Thyroid gland (tissue), 4 donors: ENCODE measurements at regions not wholly inside any gene's neighbourhood (a gene's known extent, or its start where the extent isn't known, plus 50 kb on each side); places are given as distances from the start of the nearest gene placed in this dataset.

Experiments
- DNase-seq, 2 donors: peaks; one replicate each; pipeline ENCODE4 v3.0.0-alpha.2; 2019
- H3K27ac ChIP-seq, 3 donors: fragments of 200-600 bp; sonication (generic); 1 replicate in 2 of 3; 2 replicates in 1 of 3; pipeline ENCODE4 v1.5.1; 2016 to 2019; ENCODE audit warnings: mild to moderate bottlenecking in 1 of 3, moderate library complexity in 1 of 3
- H3K27me3 ChIP-seq: fragments of 200-600 bp; sonication (generic); one replicate; pipeline ENCODE4 v1.5.1; 2019
- H3K36me3 ChIP-seq, 2 donors: fragments of 200-600 bp; sonication (generic); one replicate each; pipeline ENCODE4 v1.5.1; 2016 to 2019
- H3K4me1 ChIP-seq, 2 donors: fragments of 200-600 bp; sonication (generic); one replicate each; pipeline ENCODE4 v1.5.1; 2017 to 2019
- H3K4me3 ChIP-seq, 3 donors: fragments of 200-600 bp; sonication (generic); replicated peaks in 1 of 3; 1 replicate in 2 of 3; 2 replicates in 1 of 3; pipeline ENCODE4 v1.5.1; 2016; ENCODE audit warnings: mild to moderate bottlenecking in 1 of 3
- H3K9me3 ChIP-seq: fragments of 200-600 bp; sonication (generic); one replicate; pipeline ENCODE4 v1.5.1; 2017
- POLR2A ChIP-seq, 2 donors: fragments of 450-650 bp; IDR thresholded peaks; one replicate each; pipeline ENCODE4 v1.6.1; 2017; ENCODE audit warnings: antibody characterized with exemption in 2 of 2, mild to moderate bottlenecking in 2 of 2, moderate library complexity in 1 of 2
- WGBS, 2 donors: methylation state at CpG; one replicate each; pipeline ENCODE4 v1.1.5; 2017; 5-methylcytosine and 5-hydroxymethylcytosine counted together
- intact Hi-C: fragments of 100-400 bp; cut with DNase I; formaldehyde crosslinking; loops from one replicate; pipeline ENCODE4 v1.15.1; 2023
- TF ChIP-seq, protein P1 (sequence below), 6 experiments: fragments of 200-600 bp in 3 of 6; fragments of 450-650 bp in 3 of 6; sonication (generic) in 3 of 6; IDR thresholded peaks; one replicate each; pipeline ENCODE4 v1.5.1; 2016 to 2019; ENCODE audit warnings: antibody characterized with exemption in 6 of 6, mild to moderate bottlenecking in 2 of 6, inconsistent platforms in 1 of 6, moderate library complexity in 1 of 6

DNA sequence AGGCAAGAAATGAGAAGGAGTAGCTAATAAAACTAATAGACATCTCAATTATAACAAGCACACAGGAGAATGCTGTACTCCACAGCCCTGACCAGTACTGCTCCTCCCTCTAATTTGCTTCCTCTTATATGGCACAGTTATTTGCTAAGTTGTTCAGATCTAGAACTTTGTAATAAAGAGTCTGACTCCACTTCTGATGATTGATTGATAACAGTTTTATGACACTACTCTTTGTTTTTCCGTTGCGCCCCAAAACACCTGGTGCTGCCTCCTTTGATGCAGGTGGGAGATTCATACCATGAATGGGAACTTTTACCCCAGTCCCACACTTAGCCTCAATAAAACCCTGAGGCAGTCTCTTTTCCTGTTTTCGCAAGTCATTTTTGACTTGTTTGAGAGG, 777.7 kb downstream of the GBE1 start:
- H3K27me3 ChIP-seq, result no peaks in the 10 kb centered on the region

DNA sequence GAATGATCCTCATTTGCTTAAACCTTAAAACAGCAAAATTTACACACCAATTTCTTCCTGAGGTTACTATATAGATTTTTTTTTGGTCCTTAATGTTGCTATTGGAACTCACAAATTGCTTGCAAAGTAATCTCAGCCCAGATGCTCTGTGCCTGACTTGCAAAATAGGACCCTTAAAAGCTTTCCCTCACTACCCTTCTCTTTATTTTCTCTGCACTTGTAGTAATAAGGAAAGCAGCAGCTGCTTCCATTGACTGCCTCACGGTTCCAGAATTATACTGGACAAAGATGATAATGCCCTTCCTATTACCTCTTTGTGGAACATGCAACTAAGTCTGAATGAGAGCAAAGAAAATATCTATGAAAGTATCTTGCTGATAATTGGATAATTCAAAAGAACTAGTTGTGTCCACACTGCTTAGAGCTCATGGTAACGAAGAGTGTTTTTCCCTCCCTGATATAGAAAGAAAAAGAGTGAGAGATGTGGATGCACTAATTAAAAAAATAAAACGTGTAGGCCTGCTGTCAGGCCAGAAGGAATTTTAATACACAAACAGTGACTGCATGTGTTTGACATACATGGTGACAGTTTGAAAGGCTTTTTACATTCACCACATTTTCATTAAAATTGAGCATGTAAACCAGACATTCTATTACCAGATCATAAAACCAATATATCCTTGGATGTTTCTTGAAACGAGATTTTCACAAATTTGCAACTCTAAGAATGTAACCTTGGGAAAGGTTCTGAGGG, 783.1 kb downstream of the GBE1 start:
- Histone ChIP-seq H3K4me3 (no peak overlapping the region), H3K36me3 (no peaks in the 10 kb centered on the region), H3K27ac (no peak overlapping the region), H3K27me3 (no peaks in the 10 kb centered on the region), H3K4me1 (no peaks in the 10 kb centered on the region), H3K9me3 (no peaks in the 10 kb centered on the region)
- DNase-seq, result no peak
- intact Hi-C loops, result no loop called here
- WGBS, 2 donors, result 63% methylated on average over 4 of the region's 4 CpGs
- no peak for TF ChIP-seq POLR2A (IDR thresholded peaks at IDR 0.05)
- TF ChIP-seq, protein P1, sequence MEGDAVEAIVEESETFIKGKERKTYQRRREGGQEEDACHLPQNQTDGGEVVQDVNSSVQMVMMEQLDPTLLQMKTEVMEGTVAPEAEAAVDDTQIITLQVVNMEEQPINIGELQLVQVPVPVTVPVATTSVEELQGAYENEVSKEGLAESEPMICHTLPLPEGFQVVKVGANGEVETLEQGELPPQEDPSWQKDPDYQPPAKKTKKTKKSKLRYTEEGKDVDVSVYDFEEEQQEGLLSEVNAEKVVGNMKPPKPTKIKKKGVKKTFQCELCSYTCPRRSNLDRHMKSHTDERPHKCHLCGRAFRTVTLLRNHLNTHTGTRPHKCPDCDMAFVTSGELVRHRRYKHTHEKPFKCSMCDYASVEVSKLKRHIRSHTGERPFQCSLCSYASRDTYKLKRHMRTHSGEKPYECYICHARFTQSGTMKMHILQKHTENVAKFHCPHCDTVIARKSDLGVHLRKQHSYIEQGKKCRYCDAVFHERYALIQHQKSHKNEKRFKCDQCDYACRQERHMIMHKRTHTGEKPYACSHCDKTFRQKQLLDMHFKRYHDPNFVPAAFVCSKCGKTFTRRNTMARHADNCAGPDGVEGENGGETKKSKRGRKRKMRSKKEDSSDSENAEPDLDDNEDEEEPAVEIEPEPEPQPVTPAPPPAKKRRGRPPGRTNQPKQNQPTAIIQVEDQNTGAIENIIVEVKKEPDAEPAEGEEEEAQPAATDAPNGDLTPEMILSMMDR (IDR thresholded peaks at IDR 0.05), result no peak

More for the DNA sequence above, 777.7 kb downstream of the GBE1 start:
- H3K27ac ChIP-seq, result no peak overlapping the region
- WGBS, 2 donors, result 75% methylated on average over 3 of the region's 3 CpGs
- H3K9me3 ChIP-seq, result no peaks in the 10 kb centered on the region
- TF ChIP-seq, protein P1 (IDR thresholded peaks at IDR 0.05), result no peak
- no peak for TF ChIP-seq POLR2A (IDR thresholded peaks at IDR 0.05)
- no peak overlapping the region for H3K4me3 ChIP-seq
- no peaks in the 10 kb centered on the region for H3K36me3 ChIP-seq
- intact Hi-C loops, result no loop called here
- DNase-seq, result no peak
- H3K4me1 ChIP-seq, result no peaks in the 10 kb centered on the region

DNA sequence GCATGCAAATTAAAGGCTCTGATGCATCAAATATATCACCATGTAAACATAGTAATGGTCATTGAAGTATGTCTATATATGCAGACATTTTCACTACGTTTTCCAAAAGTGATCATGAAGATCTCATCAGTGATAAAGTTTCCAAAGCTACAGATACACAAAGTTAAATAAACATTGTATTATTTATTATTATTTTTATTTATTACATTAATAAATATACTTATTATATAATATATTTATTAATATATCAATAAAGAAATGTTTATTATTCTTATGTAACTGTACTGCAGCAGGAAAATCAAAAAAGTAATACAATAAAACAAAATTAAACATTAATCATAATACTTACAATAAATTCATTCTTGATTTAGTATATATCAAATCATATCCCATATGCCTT, 791.2 kb downstream of the GBE1 start:
- no peaks in the 10 kb centered on the region for H3K27me3 ChIP-seq
- intact Hi-C loops, result no loop called here
- H3K4me1 ChIP-seq, result no peaks in the 10 kb centered on the region
- H3K36me3 ChIP-seq, result no peaks in the 10 kb centered on the region
- TF ChIP-seq, protein P1 (IDR thresholded peaks at IDR 0.05), result no peak
- no peak for TF ChIP-seq POLR2A (IDR thresholded peaks at IDR 0.05)
- H3K9me3 ChIP-seq, result no peaks in the 10 kb centered on the region
- H3K27ac ChIP-seq, result no peak overlapping the region
- no peak overlapping the region for H3K4me3 ChIP-seq
- no peak for DNase-seq
- WGBS, 2 donors, result 85 to 89% methylated on average over 1 of the region's 1 CpG

DNA sequence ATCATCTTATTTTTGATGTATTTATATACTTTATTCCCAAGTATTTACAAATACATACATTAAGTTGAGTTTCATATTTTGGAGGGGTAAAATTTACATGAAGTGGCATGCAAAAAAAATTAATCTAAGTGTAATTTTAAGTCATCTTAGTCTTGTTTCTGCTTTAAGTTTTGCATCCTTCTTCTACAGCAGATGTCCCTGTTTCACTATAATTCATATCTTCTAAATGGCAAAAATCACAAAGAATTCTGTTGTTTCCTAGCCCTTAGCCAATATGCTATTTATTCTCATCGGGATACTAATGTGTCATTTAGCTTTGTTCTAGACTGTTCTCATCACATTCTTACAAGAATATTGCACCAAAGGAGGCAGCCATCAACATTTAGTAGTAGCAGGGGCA, 831.9 kb downstream of the GBE1 start:
- H3K9me3 ChIP-seq, result no peaks in the 10 kb centered on the region
- no peak for TF ChIP-seq POLR2A (IDR thresholded peaks at IDR 0.05)
- TF ChIP-seq, protein P1 (IDR thresholded peaks at IDR 0.05), result no peak
- no peak overlapping the region for H3K27ac ChIP-seq
- no peaks in the 10 kb centered on the region for H3K4me1 ChIP-seq
- DNase-seq, result no peak
- no peaks in the 10 kb centered on the region for H3K27me3 ChIP-seq
- intact Hi-C loops, result no loop called here
- H3K36me3 ChIP-seq, result no peaks in the 10 kb centered on the region
- no peak overlapping the region for H3K4me3 ChIP-seq
- 89 to 94% methylated on average over 1 of the region's 1 CpG for WGBS, 2 donors

DNA sequence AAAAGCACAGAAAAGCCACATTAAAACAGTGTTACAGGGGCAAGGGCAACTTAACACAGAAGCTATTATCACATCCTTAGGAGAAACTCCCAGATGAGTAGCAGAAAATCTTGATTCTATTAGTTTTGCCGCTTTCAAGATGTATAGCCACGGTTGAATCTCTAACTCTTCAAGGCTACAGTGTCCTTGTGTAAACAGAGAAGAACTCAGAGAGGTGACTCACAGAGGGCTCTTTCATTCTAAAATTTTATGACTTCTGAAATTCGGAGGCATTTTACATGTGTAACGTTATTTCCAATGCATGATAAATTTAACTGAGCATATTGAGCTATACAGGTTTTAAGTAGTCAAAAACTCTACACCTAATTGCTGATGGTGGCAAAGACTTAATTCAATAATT, 846.6 kb downstream of the GBE1 start:
- H3K36me3 ChIP-seq, result no peaks in the 10 kb centered on the region
- WGBS, 2 donors, result 68 to 77% methylated on average over 4 of the region's 4 CpGs
- no peaks in the 10 kb centered on the region for H3K9me3 ChIP-seq
- no peak overlapping the region for H3K4me3 ChIP-seq
- no peak overlapping the region for H3K27ac ChIP-seq
- H3K27me3 ChIP-seq, result no peaks in the 10 kb centered on the region
- no peak for DNase-seq
- no peaks in the 10 kb centered on the region for H3K4me1 ChIP-seq
- TF ChIP-seq POLR2A (IDR thresholded peaks at IDR 0.05), result no peak
- TF ChIP-seq, protein P1 (IDR thresholded peaks at IDR 0.05), result no peak
- intact Hi-C loops, result no loop called here
